Neuronal stem cell (in vitro differentiated cells): ENCODE measurements at regions not wholly inside any gene's neighbourhood (a gene's known extent, or its start where the extent isn't known, plus 50 kb on each side); places are given as distances from the start of the nearest gene placed in this dataset.

Experiments
- DNase-seq: peaks from one replicate; pipeline ENCODE4 v3.0.0-alpha.2; 2013; ENCODE audit warnings: low spot score
- H2AFZ ChIP-seq: one replicate; pipeline ENCODE4 v1.6.1; 2013; ENCODE audit warnings: mild to moderate bottlenecking, low read length, inconsistent platforms
- H2AK5ac ChIP-seq: 2 replicates; pipeline ENCODE4 v1.6.1; 2013; ENCODE audit warnings: low read depth, mild to moderate bottlenecking, inconsistent platforms, low read length, moderate library complexity, mixed read lengths
- H2BK120ac ChIP-seq: 2 replicates; pipeline ENCODE4 v1.6.1; 2013; ENCODE audit warnings: low read depth, mild to moderate bottlenecking, inconsistent platforms, low read length, moderate library complexity, mixed read lengths
- H2BK12ac ChIP-seq: one replicate; pipeline ENCODE4 v1.6.1; 2013; ENCODE audit warnings: low read length, inconsistent platforms
- H2BK15ac ChIP-seq: 2 replicates; pipeline ENCODE4 v1.6.1; 2013; ENCODE audit warnings: mild to moderate bottlenecking, low read length, inconsistent platforms, mixed read lengths
- H2BK5ac ChIP-seq: one replicate; pipeline ENCODE4 v1.6.1; 2013; ENCODE audit warnings: inconsistent platforms, mild to moderate bottlenecking, low read length, moderate library complexity
- H3K14ac ChIP-seq: one replicate; pipeline ENCODE4 v1.6.1; 2013; ENCODE audit warnings: low read length, inconsistent platforms
- H3K18ac ChIP-seq: 2 replicates; pipeline ENCODE4 v1.6.1; 2013; ENCODE audit warnings: low read length, inconsistent platforms
- H3K23ac ChIP-seq: 2 replicates; pipeline ENCODE4 v1.6.1; 2013; ENCODE audit warnings: low read depth, mild to moderate bottlenecking, mixed read lengths, low read length, inconsistent platforms; ENCODE audit not compliant: poor library complexity
- H3K27ac ChIP-seq: replicated peaks from 3 replicates; pipeline ENCODE4 v1.5.1; 2013; ENCODE audit warnings: low read length, inconsistent platforms
- H3K27me3 ChIP-seq, 3 experiments: 2 replicates each; pipeline ENCODE4 v1.6.1; 2013; ENCODE audit warnings: low read length in 3 of 3, mild to moderate bottlenecking in 2 of 3, inconsistent platforms in 1 of 3, low read depth in 1 of 3, mixed read lengths in 1 of 3, moderate library complexity in 1 of 3; ENCODE audit not compliant: control insufficient read depth in 3 of 3, insufficient read depth in 3 of 3
- H3K36me3 ChIP-seq, 2 donors: replicated peaks in 1 of 2; 2 replicates each; pipeline ENCODE4 v1.6.1; 2013; ENCODE audit warnings: low read length in 2 of 2; ENCODE audit not compliant: control insufficient read depth in 2 of 2, insufficient read depth in 2 of 2
- H3K4ac ChIP-seq: 2 replicates; pipeline ENCODE4 v1.6.1; 2013; ENCODE audit warnings: inconsistent platforms, mild to moderate bottlenecking, low read length, moderate library complexity
- H3K4me1 ChIP-seq, 2 donors: 1 replicate in 1 of 2; 2 replicates in 1 of 2; pipeline ENCODE4 v1.6.1; 2013; ENCODE audit warnings: low read length in 2 of 2, low read depth in 1 of 2; ENCODE audit not compliant: control insufficient read depth in 2 of 2, insufficient read depth in 1 of 2
- H3K4me2 ChIP-seq: one replicate; pipeline ENCODE4 v1.6.1; 2013; ENCODE audit warnings: mild to moderate bottlenecking, low read length, inconsistent platforms; ENCODE audit not compliant: insufficient read depth, poor library complexity, severe bottlenecking
- H3K4me3 ChIP-seq, 2 donors: 2 replicates each; pipeline ENCODE4 v1.5.1; 2013; ENCODE audit warnings: low read length in 2 of 2, mild to moderate bottlenecking in 2 of 2, inconsistent platforms in 1 of 2, moderate library complexity in 1 of 2
- H3K79me1 ChIP-seq: one replicate; pipeline ENCODE4 v1.6.1; 2013; ENCODE audit warnings: low read depth, mild to moderate bottlenecking, inconsistent platforms, low read length, moderate library complexity
- H3K9ac ChIP-seq: one replicate; pipeline ENCODE4 v1.6.1; 2013; ENCODE audit warnings: mild to moderate bottlenecking, low read depth, low read length, inconsistent platforms; ENCODE audit not compliant: poor library complexity
- H3K9me3 ChIP-seq, 2 donors: replicated peaks in 1 of 2; 2 replicates each; pipeline versions ENCODE3 to v1.6.1; 2013; ENCODE audit warnings: low read length in 2 of 2, mild to moderate bottlenecking in 2 of 2, inconsistent platforms in 1 of 2, low read depth in 1 of 2, mixed read lengths in 1 of 2, moderate library complexity in 1 of 2; ENCODE audit not compliant: control insufficient read depth in 2 of 2, insufficient read depth in 1 of 2
- H4K8ac ChIP-seq: one replicate; pipeline ENCODE4 v1.6.1; 2013; ENCODE audit warnings: low read depth, mild to moderate bottlenecking, inconsistent platforms, low read length, moderate library complexity
- H4K91ac ChIP-seq: one replicate; pipeline ENCODE4 v1.6.1; 2013; ENCODE audit warnings: low read length, low read depth, mild to moderate bottlenecking, inconsistent platforms; ENCODE audit not compliant: poor library complexity
- WGBS, 2 donors: extraction: QIAGEN DNeasy Blood & Tissue Kit; methylation state at CpG; one replicate each; pipeline ENCODE4 v1.1.7; 2013; ENCODE audit warnings: missing lambda C conversion rate in 2 of 2, mixed read lengths in 1 of 2; ENCODE audit not compliant: insufficient read length in 2 of 2, insufficient replicate concordance in 1 of 2; ENCODE audit errors: extremely low coverage in 2 of 2; 5-methylcytosine and 5-hydroxymethylcytosine counted together

DNA sequence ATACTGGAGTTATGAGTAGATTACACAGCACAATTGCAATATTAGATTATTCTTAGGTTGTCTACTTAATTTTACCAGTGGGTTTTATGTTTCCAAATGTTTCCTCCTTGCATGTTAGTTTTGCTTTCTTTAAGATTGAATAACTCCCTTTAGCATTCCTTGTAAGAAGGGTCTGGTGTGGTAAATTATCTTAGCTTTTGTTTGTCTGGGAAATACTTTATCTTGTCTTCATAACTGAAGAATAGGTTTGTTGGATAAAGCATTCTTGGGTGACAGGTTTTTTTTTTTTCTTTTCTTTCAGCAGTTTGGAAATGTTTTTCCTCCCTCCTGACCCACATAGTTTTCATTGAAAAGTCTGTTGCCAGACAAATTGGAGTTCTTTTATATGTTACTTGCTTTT lies 531.1 kb downstream of the ANXA1 start:
- Histone ChIP-seq H3K4ac (no peak overlapping the region), H3K36me3 (no peaks in the 10 kb centered on the region), H4K91ac (no peak overlapping the region), H3K4me1 (no peaks in the 10 kb centered on the region), H3K27ac (no peak overlapping the region), H3K18ac (no peak overlapping the region), H2BK12ac (no peak overlapping the region), H2BK5ac (no peak overlapping the region), H2AFZ (no peak overlapping the region), H3K27me3 (no peaks in the 10 kb centered on the region), H2BK120ac (no peak overlapping the region), H2AK5ac (no peak overlapping the region), H3K23ac (no peak overlapping the region), H2BK15ac (no peak overlapping the region), H3K9me3 (peaks cover 0 to 19% of the 10 kb centered on the region in 2 donors), H3K4me2 (no peak overlapping the region), H3K4me3 (no peak overlapping the region), H3K9ac (no peak overlapping the region), H3K14ac (no peak overlapping the region), H3K79me1 (no peaks in the 10 kb centered on the region), H4K8ac (no peak overlapping the region)
- no peak for DNase-seq

DNA sequence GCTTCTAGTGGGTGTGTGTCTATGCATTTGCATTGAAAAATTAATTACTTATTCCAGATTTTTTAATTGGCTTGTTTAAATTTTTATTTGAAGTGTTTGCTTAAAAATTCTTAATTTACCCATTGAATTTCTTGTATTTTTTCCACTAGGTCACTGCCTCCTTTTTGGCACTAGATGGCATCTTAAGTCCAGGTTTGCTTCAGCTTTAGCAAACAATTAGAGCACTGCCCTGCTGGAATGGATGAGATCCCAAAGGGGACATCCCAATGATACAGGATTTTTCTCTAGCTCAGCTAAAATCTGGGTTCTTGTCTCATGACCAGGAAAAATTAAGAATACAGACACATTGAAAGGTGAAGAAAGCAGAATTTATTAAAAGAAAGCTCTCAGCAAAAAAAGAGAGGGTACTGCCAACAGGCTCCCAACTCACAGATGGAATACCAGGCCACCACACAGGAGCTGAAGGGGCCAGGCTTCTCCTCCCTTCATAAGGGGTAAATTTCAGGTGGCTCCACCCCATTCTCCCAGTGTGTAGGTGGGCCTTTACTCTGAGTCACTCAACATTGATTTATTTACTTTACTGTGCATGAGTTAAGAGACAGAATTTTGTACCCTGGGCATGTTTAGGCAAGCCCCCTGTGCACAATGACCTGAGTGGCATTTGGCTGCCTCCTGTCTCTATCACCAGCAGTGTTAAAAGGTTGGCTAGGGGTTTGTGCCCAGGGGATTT lies 532.4 kb downstream of the ANXA1 start:
- Histone ChIP-seq H3K9me3 (peaks cover 0 to 19% of the 10 kb centered on the region in 2 donors), H2BK12ac (no peak overlapping the region), H3K9ac (no peak overlapping the region), H3K18ac (no peak overlapping the region), H3K27me3 (no peaks in the 10 kb centered on the region), H3K4me3 (no peak overlapping the region), H3K36me3 (no peaks in the 10 kb centered on the region), H2BK15ac (no peak overlapping the region), H3K27ac (no peak overlapping the region), H2BK120ac (no peak overlapping the region), H3K14ac (no peak overlapping the region), H2AFZ (peak overlapping the region; percentile 75), H3K4ac (no peak overlapping the region), H3K23ac (no peak overlapping the region), H4K8ac (no peak overlapping the region), H2AK5ac (no peak overlapping the region), H3K4me1 (no peaks in the 10 kb centered on the region), H3K79me1 (no peaks in the 10 kb centered on the region), H2BK5ac (no peak overlapping the region), H3K4me2 (no peak overlapping the region), H4K91ac (no peak overlapping the region)
- peak; percentile 31 for DNase-seq

- WGBS, 2 donors = no CpG with 5 or more reads among the region's 3 CpGs
- no peaks in the 10 kb centered on the region for H3K4me1 ChIP-seq
- no peak overlapping the region for H3K18ac ChIP-seq
- no peak overlapping the region for H2AK5ac ChIP-seq
- H2AFZ ChIP-seq = peak overlapping the region; percentile 75
- H2BK15ac ChIP-seq = no peak overlapping the region
- H3K27me3 ChIP-seq = no peaks in the 10 kb centered on the region
- H3K4me3 ChIP-seq = no peak overlapping the region
- H3K9me3 ChIP-seq = peaks cover 0 to 19% of the 10 kb centered on the region in 2 donors
- no peak overlapping the region for H4K8ac ChIP-seq
- no peak overlapping the region for H3K9ac ChIP-seq
- H3K36me3 ChIP-seq = no peaks in the 10 kb centered on the region
- no peak overlapping the region for H3K27ac ChIP-seq
- no peak overlapping the region for H3K14ac ChIP-seq
- H2BK5ac ChIP-seq = no peak overlapping the region
- H3K79me1 ChIP-seq = no peaks in the 10 kb centered on the region
- no peak overlapping the region for H3K4me2 ChIP-seq
- H3K23ac ChIP-seq = no peak overlapping the region
- DNase-seq = no peak
- no peak overlapping the region for H3K4ac ChIP-seq
- no peak overlapping the region for H4K91ac ChIP-seq
- no peak overlapping the region for H2BK120ac ChIP-seq
- no peak overlapping the region for H2BK12ac ChIP-seq
Observed at GRCh38 chr9:73684601-73685000, 532.9 kb downstream of the ANXA1 start.

- WGBS, 2 donors = no CpG with 5 or more reads among the region's 3 CpGs
Observed at GRCh38 chr9:73685786-73686185, 534.1 kb downstream of the ANXA1 start.

More at GRCh38 chr9:73685786-73686185, 534.1 kb downstream of the ANXA1 start:
- H3K9me3 ChIP-seq = peaks cover 0 to 19% of the 10 kb centered on the region in 2 donors
- no peak overlapping the region for H3K18ac ChIP-seq
- no peak overlapping the region for H3K14ac ChIP-seq
- H2BK15ac ChIP-seq = no peak overlapping the region
- no peak overlapping the region for H3K9ac ChIP-seq
- no peak overlapping the region for H3K23ac ChIP-seq
- H3K79me1 ChIP-seq = no peaks in the 10 kb centered on the region
- H2BK120ac ChIP-seq = no peak overlapping the region
- no peak overlapping the region for H2BK12ac ChIP-seq
- H3K4me3 ChIP-seq = no peak overlapping the region
- H3K4me1 ChIP-seq = no peaks in the 10 kb centered on the region
- H3K27ac ChIP-seq = no peak overlapping the region
- no peak overlapping the region for H2AK5ac ChIP-seq
- no peaks in the 10 kb centered on the region for H3K36me3 ChIP-seq
- DNase-seq = no peak
- no peaks in the 10 kb centered on the region for H3K27me3 ChIP-seq
- H2BK5ac ChIP-seq = no peak overlapping the region
- H4K8ac ChIP-seq = no peak overlapping the region
- H4K91ac ChIP-seq = no peak overlapping the region
- no peak overlapping the region for H3K4ac ChIP-seq
- no peak overlapping the region for H3K4me2 ChIP-seq
- H2AFZ ChIP-seq = no peak overlapping the region
